ENCODE measurements at regions not wholly inside any gene's neighbourhood (a gene's known extent, or its start where the extent isn't known, plus 50 kb on each side); places are given as distances from the start of the nearest gene placed in this dataset.
"Not testable (repeated sequence)": the region's sequence is repeated elsewhere in the genome, so short reads cannot be mapped to it uniquely, and the experiment has no call there.

DNA sequence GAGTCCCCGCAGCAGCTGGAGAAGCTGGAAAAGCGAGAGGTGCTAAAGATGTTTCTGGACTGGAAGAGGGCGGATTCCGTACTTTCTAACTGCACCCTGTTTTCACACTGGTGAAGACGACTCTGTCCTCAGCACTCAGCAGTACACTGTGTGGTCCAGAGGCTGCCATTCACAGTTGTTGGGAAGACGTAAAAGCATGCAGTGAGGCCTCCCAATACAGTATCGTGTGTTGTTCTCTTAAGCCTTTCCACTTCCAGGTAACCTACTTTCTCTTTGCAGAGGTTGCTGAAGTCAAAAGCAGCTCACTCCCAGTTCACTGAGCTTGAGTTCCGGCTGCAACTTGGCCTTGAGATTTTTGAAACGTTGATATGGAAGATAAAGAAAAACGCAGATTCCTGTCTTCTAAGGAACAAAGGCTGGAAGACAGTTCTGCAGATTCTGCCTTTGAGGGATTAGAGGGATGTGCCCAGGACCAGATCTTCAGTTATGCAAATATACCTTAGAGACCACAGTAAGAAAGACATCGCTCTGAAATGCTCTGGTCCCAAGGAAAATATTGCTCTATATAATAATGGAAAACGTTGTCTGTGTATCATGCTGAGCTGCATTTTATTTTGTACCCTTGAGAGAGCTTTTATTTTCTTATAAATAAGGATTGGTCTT lies 540.9 kb downstream of the TRIML1 start:
- DNase-seq = no peak

DNA sequence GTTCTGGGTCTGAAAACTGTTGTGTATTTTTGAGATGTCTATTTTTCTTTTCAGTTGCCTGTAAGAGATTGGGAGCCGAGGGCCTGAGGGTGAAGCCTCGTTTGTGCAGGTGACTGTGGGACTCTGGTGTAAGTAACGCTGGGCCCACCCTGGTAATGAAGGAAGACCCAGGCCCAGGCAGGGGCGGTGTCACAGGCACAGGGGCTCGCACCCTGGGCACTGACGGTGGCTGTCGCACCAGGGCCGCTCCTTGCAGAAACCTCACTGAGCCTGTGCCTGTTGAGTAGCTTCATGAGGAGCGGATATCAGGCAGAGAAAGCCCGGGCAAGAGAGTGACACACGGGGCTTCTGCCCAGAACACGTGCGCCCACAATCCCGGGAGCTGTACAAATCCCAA lies 541.4 kb downstream of the TRIML1 start:
- no peak for DNase-seq

DNA sequence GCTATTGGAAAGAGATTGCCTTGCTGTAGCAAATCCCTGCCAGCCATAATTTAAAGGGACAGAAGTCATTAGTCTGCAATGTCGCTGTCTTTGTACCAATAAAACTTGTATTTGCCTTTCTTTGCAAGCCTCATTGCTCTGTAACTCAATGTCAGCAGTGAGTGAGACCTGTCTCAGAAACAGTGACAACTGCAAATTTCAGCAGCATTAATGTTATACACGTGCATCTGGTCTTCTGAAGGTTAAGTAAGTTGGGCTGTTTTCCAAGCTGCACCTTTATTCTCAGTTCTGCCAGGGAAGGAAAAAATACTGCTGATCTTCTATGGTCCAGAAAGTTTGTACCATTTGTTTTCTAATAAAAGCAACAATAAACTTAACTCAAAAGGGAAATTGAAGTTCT lies 543.1 kb downstream of the TRIML1 start:
- no peak for DNase-seq

DNA sequence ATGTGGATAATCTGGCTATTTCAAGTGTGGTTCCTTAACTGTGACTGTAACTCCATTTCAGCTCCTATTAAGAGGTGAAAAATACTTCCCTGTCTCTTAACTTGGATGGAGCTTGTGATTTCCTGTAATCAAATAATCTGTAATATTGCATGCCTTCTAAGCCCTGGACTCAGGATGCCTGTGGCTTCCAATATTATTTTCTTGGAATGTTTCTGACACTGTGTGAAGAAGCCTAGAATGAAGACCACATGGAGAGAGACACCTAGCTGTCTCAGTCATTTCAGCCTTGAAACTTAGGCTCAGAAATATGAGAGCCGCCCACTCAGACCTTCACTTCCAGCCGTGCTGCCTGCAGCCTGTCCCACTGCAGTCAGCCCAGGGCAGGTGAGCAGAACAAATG lies 544.3 kb downstream of the TRIML1 start:
- DNase-seq = no peak

DNA sequence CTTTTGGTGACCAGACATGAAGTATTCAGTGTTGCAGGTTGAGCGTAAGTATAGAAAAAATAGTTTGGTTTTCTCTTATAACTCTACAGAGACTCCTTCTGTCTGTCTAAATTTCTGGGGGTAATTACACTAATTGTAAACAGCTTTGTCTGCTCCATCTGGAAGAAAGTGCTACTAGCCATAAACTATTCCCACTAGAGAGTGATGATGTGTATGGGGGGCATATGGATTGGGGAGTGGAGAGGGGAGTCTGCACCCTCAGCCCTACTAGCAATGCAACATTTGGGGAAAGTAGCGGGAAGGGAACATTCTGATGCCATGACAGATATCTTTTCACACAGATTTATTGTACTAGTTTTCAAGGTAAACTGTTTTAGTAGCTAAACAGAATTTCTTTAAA lies 549.7 kb downstream of the TRIML1 start:
- no peak for DNase-seq

DNA sequence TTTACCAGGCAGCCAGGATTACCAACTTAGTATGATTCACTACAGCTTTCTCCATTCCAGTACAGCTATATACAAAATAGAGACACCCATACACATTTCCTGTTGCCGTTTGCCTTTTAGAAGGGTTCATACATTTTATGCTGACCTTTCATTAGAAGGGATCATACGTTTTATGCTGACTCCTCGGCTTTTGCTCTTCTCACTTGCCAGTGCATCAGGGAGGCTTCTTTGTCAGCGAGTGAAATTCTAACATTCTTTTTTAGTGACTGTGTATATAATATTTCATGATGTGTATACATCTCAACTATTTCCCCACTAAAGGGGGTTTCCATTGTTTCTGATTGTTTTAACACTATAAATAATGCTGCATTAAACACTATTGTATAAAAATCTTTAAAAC lies 552.6 kb downstream of the TRIML1 start:
- DNase-seq = no peak

DNA sequence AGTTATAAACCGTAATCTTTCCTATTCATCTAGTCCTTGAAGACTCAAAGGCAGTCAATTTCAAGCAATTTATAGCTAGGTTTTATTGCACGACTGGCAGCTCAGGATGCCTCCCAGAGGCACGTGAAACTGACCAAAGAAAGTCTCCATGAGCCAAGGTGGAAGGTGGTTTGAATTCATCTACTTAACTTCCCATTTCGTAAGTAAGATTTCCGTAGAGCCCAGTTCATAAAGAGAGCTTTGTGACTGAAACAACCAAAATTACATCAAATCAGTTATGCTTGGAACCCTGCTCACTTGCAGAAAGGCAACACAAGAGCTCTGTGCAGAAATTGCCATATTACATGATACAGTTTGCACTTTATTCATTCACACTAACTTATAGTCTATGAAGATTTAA lies 556.0 kb downstream of the TRIML1 start:
- DNase-seq = no peak

DNA sequence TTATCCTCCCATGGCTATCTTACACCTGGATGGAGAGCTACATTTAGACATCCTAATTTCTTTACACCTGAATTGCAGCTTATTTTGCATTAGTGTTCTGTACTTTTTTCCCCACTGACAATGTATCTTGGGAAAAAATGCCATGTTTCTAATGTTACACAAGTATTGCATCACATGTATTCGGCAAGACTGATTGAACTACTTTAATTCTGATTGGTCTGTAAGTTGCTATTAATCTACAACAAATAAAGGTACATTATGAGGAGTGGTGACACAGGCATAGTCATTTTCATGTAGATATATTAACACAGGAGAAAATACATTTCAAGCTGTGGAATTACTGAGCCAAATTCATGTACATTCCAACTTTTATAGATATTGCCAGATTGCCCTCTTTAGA lies 558.0 kb downstream of the TRIML1 start:
- DNase-seq = no peak

DNA sequence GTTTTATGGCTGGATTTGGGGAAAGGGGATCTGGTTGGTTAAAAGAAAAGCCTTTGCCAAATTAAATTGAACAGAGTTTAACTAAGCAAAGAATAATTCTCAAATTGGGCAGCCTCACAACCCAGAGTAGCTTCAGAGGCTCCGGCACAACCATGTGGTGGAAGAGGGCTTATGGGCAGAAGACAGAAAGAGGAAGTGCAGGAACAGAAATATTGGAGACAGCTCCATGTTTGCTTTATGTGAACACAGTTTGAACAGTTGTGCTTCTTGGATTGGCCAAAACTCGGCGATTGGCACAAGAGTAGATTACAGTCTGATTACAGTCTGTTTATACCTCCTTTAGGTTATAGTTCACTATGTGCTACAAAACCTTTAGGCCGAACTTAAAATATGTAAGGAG lies 562.7 kb downstream of the TRIML1 start:
- DNase-seq = no peak

DNA sequence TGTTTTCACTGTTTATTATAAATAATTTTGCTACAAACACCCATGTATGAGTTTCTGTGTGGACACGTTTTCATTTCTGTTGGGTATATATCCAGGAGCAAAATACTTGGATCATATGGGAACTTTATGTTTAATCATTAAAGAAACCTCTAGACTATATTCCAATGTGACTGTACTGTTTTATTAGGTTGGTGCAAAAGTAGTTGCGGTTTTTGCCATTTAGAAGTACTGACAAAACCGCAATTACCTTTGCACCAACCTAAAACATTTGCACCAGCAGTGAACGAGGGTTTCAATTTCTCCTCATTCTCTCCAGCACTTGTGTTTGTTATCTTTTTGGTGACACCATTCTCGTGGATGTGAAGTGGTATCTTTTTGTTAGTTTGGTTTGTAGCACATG lies 565.0 kb downstream of the TRIML1 start:
- no peak for DNase-seq

DNA sequence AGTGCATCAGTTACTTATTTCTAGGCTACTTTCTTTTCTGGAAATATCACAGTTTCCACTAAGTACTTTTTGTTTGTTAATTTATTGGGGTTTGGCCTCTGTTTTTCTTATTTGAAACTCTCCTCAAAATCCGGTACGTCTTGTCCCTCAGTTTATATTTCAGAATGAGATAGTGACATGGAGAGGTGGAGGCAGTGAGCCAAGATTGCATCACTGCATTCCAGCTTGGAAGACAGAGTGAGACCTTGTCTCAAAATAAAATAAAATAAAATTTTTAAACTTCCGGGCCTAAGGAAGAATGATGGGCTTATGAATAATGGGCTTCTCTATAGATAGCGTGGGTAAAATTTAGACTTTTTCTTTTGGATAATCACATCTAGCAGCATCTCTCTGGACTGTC lies 567.8 kb downstream of the TRIML1 start:
- no peak for DNase-seq

DNA sequence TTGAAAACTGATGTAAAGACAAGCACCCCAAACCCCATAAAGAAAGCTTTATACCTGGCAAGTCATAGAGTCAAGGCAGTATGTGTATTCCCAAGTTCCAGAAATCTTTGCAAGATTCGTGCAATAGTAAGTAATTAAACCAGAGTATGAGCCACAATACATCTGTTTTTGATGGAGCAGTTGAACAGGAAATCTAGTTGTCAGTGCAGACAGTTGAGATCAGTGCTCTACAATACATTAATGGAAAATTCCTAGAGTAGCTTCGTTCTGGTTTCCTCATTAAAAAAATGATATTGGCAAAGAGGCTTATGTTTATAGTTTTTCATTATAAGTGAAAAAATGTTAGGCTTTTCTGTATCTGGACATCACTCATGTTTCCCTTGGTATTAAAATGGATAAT lies 575.3 kb downstream of the TRIML1 start:
- no peak for DNase-seq

DNA sequence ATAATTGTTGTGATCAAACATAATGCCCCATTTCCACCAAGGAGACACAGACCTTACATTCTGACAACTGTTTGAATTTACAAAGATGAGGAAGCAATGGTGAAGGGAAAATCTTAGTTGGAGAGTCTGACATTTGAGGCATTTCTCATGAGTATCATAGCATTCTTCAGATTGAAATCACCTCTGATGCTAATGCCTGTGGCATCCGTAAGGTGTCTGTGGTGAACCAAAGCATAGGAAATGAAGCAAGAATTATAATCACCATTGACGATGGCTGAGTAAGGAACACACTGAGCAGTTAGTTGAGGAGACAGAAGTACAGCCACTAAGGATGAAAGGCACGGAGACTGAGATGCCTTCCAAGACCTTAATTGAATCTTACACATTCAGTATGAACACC lies 575.7 kb downstream of the TRIML1 start:
- no peak for DNase-seq

DNA sequence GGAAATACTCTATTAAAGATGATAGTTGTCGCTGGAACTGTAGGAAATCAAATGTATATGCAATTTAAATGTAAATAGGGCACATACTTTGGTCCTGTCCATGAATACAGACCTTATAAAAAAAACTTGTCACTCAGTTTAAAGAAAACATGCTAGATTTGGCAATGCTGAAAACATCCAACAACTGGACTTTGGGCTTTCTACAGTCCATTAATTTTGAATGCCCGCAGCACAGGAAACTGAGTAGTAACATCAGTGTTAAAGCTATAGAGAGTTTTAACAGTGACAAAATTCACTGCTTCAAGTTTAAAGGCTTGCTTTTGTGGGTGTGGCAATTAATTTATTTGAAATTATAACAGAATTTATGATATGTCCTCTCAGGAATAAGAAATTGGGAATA lies 578.4 kb downstream of the TRIML1 start:
- no peak for DNase-seq

DNA sequence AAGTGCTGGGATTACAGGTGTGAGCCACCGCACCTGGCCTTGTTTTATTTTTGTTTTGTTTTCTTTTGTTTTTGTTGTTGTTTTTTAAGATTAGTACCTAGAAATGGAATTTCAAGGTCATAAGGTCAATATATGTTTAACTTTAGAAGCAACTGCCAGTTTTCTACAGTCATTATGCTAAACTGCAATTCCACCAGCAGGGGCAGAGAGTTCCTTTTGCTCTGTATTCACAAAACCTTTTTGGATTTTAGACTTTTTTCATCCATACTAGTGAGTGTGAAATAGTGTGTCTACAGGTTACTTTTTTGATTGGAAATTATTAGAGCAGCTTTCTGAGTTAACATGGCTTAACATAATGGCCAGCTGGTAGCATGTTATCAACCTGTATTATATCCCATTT lies 580.6 kb downstream of the TRIML1 start:
- no peak for DNase-seq

DNA sequence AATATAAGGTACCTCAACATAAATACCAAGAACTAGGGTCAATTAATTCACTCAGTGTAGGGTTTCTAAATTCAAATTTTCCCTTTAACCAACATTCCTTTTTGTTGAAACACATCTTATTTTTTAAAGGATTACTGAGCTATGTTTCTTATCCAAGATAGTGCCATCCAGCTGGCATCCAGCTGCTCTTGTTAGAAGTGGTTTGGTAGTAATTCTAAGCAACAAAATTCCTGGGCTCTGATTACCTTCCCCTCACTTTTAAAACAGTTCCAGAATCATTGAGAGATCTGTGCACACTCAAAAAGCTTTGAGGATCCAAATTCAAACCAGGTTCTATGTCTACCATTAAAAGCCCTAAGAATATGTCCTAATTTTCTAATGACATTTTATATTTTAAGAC lies 583.7 kb downstream of the TRIML1 start:
- no peak for DNase-seq

DNA sequence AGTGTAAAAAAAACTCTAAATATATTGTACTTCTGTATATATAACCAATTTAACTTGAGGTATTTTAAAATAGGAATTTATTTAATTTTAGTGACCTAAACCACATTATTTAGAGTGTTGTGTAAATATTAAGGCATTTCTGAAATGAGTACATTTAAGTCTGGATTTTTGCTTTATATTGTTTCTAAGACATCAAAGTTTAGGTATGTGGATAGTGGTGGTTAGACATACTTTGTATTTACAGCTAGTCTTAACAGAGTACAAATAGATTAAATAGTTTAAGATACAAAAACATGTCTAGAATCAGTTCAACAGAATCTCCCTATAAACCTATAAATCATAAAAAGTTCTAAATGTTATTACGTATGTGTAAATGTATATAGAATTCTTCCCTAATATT lies 588.5 kb downstream of the TRIML1 start:
- DNase-seq = no peak

DNA sequence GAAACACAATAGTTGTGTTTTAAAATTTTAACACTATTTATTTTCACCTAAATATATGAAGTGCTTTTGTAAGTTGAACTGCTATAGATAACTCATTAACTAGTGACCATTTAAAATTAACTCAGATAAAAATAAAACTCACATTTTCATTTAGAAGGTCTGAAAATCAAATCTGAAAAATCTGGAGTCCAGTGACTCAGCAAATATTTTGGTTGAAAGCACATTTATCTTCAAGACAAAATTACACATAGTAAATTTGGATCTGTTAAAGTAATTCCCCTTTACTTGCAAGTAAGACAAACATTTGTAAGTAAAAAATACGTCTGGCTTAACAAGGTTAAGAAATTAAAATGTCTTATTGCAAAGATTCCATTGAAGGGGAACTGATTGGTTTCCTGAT lies 589.1 kb downstream of the TRIML1 start:
- no peak for DNase-seq

DNA sequence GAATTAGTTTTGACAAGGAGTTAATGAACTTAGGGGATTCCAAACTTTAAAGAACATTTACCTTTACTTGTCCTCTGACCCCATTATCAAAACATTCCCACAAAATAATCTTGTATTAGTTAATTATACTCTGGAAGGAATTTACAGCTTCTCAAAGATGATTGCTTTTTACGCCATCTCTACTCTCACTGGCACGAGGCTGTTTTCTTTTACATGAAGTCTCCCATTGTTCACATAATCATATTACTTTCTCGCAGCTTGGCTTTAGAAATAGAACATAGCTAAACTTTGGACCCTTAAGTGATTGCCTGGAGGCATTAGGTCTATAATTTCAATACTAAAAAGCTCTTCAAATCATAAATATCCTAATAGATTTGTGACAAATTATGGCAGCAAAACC lies 592.9 kb downstream of the TRIML1 start:
- no peak for DNase-seq

DNA sequence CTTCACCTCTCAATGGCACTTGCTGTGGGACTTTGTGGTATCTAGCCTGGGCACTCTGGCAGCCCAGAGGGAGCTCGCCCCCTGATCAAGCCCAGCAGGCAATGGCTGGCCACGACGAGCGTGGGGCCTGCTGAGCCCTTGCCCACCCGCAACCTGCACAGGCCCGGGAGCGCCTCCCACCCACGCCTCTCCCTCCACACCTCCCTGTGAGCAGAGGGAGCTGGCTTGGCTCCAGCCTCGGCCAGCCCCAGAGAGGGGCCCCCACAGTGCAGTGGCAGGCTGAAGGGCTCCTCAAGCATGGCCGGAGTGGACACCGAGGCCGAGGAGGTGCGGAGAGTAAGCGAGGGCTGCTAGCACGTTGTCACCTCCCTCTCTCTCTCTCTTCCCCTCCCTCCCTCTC lies 595.8 kb downstream of the TRIML1 start:
- DNase-seq = no peak

DNA sequence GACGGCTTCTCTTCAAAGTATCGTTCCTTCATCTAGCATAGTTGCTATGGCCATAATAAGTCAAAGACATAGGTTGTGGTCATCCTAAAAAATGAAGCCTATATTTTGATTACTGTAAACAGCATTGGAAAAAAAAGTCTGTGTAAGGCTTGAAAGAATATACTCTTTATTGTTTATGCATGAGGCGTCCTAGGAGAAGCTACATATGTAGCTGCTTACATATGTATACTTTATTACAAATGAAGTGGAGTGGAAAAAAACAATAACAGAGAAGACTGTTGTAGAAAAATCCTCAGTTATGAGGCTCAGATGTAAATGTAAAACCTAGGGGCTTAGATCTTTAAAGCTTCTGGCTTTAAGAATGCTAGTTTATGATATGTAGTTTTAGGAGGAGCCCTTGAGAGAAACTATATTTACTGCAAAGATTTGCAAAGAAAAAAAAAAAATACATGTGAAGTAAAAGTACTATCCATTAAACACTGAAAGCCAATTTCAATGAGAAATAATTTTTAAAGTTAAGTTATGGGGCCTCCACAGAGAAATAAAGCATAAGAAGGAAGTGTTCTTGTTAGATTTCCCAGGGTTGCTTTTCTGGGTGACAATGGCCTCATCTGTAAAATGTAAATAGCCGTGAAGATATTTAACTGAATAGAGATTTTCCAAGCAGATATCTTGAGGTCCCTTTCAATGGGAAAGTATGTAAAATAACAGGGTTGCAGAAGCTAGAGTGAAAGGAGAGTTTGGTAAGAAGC lies 598.2 kb downstream of the TRIML1 start:
- DNase-seq = no peak

DNA sequence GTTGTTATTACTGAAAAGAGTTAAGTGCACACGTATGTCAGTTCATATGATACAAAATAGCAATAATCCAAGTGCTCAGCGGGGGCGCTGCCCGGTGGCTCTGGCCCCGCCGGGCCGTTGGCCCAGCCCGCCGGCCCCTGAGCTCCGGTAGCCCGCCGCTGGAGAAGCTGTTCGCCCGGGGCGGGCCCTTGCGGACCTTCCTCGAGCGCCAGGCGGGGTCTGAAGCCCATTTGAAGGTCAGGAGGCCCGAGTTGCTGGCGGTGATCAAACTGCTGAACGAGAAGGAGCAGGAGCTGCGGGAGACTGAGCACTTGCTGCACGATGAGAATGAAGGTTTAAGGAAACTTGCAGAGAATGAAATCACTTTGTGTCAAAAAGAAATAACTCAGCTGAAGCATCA lies 599.0 kb downstream of the TRIML1 start:
- not testable (repeated sequence) for DNase-seq

DNA sequence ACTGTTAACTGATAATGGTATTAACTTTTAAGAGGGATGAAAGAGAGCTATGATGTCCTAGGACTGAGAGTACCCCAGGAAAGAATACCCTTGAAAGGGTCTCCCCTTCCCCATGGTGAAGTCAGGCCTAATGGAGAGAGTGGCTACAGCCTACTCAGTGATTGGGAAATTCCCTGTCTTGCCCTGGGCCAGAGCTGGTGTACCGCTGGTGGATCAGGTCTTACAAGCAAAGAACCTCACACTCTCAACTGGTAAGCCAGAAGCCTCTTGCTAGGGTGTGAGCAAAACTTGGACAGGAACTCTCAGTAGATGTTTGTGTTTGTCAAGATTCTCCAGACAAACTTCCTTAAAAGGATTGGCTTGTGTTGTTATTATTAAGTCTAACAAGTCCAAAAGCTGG lies 600.9 kb downstream of the TRIML1 start:
- DNase-seq = not testable (repeated sequence)

DNA sequence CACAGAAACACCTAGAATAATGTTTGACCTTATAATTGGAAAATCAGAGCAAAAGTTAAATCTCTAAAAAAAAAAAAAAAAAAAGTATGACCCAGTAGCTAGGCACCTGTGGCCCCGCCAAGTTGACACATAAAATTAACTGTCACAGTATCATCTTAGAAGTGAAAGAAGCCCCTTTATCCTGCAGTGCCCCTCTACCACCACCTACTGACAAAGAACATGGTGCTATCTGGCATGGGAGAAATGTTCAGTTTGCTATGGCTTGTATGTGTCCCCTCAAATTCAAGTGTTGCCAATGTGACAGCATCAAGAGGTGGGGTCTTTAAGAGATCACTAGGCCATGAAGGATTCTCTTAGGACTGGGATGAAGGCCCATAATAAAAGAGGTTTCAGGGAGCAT lies 601.5 kb downstream of the TRIML1 start:
- not testable (repeated sequence) for DNase-seq

DNA sequence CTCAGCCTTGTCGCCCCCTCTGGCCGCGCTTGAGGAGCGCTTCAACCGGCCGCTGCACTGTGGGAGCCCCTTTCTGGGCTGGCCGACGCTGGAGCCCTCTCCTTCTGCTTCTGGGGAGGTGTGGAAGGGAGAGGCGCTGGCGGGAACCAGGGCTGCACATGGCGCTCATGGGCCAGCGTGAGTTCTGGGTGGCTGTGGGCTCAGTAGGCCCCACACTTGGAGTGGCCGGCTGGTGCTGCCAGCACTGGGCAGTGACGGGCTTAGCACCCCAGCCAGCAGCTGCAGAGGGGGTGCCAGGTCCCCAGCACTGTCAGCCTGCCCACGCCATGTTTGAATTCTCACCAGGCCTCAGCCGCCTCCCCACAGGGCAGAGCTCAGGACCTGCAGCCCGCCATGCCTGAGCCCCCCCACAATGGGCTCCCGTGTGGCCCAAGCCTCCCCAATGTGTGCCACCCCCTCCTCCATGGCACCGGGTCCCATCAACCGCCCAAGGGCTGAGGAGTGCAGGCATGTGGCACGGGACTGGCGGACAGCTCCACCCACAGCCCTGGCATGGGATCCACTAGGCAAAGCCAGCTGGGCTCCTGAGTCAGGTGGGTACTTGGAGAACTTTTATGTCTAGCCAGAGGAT lies 615.2 kb downstream of the TRIML1 start:
- DNase-seq = no peak

Data from stimulated activated CD4-positive, alpha-beta T cell treated with anti-CD3 and anti-CD28 coated beads, Interleukin-1b, Interleukin-23, amount 100 ng/mL, for 48 hours (primary cell).